GM18499 (cell line): ENCODE measurements at regions not wholly inside any gene's neighbourhood (a gene's known extent, or its start where the extent isn't known, plus 50 kb on each side); places are given as distances from the start of the nearest gene placed in this dataset.

Experiments
- ATAC-seq: cut with Tn5 transposase; IDR thresholded peaks from one replicate; pipeline ENCODE4 v1.9.1; 2021; ENCODE audit warnings: moderate number of reproducible peaks; ENCODE audit not compliant: insufficient read depth, unreplicated experiment

GRCh38 chr6:126792340-126793085 lies 326.0 kb upstream of the RSPO3 start:
- no peak for ATAC-seq

GRCh38 chr6:126795161-126795560 lies 323.3 kb upstream of the RSPO3 start:
- no peak for ATAC-seq

DNA sequence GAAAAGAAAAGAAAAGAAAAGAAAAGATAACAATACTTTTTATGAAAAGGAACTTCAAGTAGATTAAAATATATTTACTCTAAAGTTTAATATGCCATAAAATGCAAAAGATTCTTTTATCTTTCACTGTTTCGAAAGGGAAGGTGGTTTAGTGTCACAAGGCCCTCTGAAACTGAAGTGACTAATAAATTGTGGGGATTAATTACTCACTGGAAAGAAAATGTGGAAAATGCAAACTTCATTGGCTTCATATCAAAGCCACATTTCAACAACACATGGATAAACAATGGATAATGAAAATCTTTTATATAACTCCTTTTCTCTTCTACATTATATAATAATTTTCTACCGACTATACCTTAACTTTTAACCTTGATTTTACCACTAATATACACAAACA lies 320.5 kb upstream of the RSPO3 start:
- no peak for ATAC-seq

DNA sequence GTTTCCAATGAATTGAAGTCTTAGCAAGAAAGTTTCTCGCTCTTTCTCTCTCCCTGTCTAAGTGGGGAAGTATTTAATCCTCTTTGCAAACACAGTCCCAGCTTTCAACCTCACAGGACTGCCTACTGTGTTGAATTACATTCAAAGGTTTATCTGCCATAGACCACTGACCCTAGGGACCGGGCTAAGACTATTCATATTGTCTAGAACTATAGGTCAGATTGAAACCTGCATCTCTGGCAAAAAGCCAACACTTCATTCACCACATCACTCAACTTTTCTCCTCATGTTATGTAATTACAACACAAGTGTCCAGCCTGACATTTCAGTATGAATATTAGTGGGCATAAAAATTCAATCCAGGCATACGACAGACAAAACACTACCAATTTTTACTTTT lies 314.7 kb upstream of the RSPO3 start:
- no peak for ATAC-seq

GRCh38 chr6:126804332-126805064 lies 314.0 kb upstream of the RSPO3 start:
- no peak for ATAC-seq

GRCh38 chr6:126805861-126806260 lies 312.6 kb upstream of the RSPO3 start:
- ATAC-seq = no peak

GRCh38 chr6:126807876-126808275 lies 310.6 kb upstream of the RSPO3 start:
- ATAC-seq = no peak

GRCh38 chr6:126811321-126811720 lies 307.1 kb upstream of the RSPO3 start:
- no peak for ATAC-seq

DNA sequence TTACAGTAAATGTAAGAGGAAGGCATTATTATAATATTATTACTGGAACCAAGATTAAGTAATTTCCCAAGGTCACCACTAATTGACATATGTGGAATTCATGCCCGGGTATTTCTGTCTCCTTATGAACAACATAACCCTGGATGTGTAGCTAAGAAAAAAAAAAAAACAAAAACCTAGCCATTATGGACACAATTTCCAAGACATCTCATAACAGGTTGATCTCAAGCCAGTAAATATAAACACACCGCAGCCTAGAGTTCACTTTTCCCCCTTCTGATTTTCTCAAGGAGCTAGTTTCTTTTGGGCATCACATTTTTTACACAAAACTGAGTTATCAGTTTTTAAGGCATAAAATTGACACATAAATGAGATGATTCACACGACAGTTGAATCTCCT lies 306.5 kb upstream of the RSPO3 start:
- ATAC-seq = no peak

DNA sequence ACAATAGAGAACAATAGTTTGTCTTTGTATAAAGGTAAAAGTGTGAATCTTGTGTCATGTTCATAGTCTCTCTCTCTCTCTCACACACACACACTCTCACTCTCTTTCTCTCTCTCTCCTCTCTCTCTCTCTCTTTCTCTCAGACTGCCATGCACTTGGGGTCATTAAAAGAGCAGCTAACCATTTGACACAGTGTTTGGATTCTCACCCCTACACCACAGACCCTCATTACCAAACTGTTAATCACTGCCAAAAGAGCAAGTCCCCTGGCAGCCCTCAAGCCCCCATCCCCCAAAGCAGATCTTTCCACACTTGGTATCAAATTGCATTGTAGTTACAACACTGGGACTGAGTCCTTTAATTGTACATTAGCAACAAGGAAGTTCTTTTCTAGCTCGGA lies 305.8 kb upstream of the RSPO3 start:
- ATAC-seq = no peak

GRCh38 chr6:126820634-126821033 lies 297.8 kb upstream of the RSPO3 start:
- no peak for ATAC-seq

DNA sequence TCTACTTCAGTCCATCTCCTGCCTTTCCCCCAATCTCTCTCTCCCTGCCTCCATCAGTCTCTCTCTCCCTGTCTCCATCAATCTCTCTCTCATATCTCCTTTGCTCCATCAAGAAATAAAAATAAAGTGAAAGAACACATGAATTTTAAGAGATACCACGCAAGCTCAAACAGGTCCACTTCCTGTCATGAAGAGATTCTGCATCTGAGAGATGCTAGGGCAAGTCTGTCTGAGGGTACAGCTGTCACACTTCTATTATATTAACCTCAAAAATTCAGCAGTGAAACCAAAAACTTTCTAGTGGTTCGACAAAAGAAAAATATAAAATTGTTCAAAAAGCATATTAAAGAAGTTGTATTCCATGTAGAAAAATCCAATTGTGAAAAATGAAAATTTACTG lies 296.8 kb upstream of the RSPO3 start:
- no peak for ATAC-seq

GRCh38 chr6:126824226-126824625 lies 294.2 kb upstream of the RSPO3 start:
- no peak for ATAC-seq

DNA sequence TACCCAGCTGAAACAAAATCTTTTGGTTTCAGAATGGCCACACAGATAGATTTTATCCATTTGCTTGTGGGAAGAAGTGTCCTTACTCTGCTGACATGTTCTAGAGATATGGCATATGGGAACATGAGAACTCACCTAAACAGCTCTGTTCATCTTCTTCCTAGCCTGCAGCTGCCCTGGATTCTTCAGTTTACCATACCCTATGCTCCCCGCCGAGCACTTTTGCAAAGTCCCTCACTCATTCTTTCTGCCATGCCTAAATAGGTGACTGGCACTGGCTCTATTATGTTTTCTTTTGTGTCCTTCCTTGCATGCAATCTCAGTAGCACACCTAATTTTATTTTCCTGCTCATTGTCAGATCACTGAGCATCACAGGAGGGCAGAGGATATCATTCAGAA lies 293.7 kb upstream of the RSPO3 start:
- ATAC-seq = no peak

DNA sequence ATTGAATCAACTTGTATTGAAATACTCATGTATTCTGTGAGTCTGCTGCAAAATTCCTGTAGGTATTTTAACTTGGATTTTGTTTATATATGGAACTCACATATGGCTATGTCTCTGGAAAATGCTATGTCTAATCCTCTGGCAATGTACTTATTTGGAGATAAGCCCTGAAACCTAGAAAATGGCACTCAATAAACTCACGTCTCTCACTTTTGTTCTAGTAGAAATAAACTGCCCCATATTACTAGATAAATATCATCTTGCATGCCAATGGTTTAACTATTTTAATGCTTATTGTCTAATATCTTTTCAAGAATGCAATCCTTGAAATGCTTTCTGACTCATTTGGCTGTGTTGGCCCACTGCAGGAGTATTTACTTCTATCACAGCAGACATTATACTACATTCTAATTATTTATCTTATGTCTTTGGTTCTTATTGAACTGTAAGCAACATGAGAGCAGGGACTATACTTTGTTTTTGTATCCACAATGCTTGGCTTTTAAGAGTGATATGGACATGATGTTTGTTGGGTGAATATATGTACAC lies 292.2 kb upstream of the RSPO3 start:
- ATAC-seq = no peak

- ATAC-seq = no peak
Observed at GRCh38 chr6:126831461-126831860, 287.0 kb upstream of the RSPO3 start.

- ATAC-seq = no peak
Observed at GRCh38 chr6:126842769-126843168, 275.7 kb upstream of the RSPO3 start.

DNA sequence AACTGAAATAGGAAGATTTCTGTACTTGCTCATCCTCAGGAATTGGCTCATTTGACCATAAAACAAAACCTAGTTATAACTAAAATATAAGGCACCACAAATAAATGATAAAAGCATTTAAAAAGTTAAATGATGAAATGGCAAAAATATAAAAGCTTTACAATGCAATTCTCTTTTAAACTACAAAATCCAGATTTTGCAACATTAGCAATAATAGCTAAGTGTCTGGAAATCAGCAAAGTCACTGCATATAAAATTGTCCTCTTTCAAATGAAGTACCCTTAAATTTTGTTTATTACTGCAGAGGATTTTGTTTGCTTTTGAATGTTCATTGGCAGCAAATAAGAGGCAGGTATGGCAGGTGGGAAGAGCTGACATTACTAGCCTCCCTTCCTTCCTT lies 270.4 kb upstream of the RSPO3 start:
- no peak for ATAC-seq

- ATAC-seq = no peak
Observed at GRCh38 chr6:126867641-126868040, 250.8 kb upstream of the RSPO3 start.

DNA sequence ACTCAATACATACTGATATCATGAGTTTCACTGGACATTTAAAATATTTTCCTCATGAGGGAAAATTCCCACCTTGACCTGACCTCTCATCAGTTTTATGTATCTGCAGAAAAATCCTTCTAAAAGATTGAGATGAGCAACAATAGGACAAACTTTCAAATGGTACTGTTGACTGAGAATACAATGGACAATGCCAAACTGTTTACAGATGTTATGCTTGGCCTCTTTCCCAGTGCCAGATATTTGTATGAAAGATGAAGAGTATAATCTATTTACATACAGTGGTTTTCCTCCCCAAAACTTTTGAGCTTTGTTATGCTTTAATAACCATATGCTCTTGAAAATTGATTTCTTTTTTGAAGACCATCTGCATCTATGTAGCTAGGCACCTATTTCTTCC lies 245.1 kb upstream of the RSPO3 start:
- no peak for ATAC-seq

DNA sequence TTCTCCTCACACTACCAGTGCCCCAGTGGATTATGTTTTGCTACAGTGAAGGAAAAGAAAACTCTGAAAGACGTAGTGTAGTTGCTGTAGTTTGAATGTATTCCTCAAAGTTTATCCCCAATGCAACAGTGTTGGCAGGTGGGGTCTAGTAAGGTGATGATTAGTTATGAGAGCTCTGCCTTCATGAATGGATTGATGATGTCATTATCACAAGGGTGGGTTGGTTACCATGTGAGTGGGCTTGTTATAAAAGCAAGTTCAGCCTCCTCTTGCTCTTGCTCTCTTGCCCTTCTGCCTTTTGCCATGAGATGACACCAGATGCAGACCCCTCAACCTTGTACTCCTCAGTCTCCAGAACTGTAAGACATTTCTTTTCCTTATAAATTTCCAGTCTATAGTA lies 244.7 kb upstream of the RSPO3 start:
- no peak for ATAC-seq

GRCh38 chr6:126876446-126876845 lies 242.0 kb upstream of the RSPO3 start:
- ATAC-seq = no peak
